ENCODE measurements at regions not wholly inside any gene's neighbourhood (a gene's known extent, or its start where the extent isn't known, plus 50 kb on each side); places are given as distances from the start of the nearest gene placed in this dataset.

- TF ChIP-seq POLR2A (IDR thresholded peaks at IDR 0.05; ENCODE audit: low read depth, low read length) (no peak), TAF1 (IDR thresholded peaks at IDR 0.05; ENCODE audit: low read depth, low read length) (no peak)
These were observed 233.5 kb upstream of the MGMT start for GRCh38 chr10:129233351-129234148.

Measured in GM12891 (cell line).